RKO (cell line): ENCODE measurements at regions not wholly inside any gene's neighbourhood (a gene's known extent, or its start where the extent isn't known, plus 50 kb on each side); places are given as distances from the start of the nearest gene placed in this dataset.

Experiments used
- DNase-seq: peaks from one replicate; pipeline ENCODE4 v3.0.0-alpha.2; 2016; ENCODE audit warnings: low spot score

- peak; percentile 20 for DNase-seq
Observed at GRCh38 chr4:19711871-19712270, 539.8 kb upstream of the SLIT2 start.

GRCh38 chr4:19707876-19708275 is 543.8 kb upstream of the SLIT2 start:
- no peak for DNase-seq

- DNase-seq = no peak
Observed at GRCh38 chr4:19703391-19703790, 548.3 kb upstream of the SLIT2 start.

- DNase-seq = no peak
Observed at GRCh38 chr4:19700992-19701391, 550.7 kb upstream of the SLIT2 start.

GRCh38 chr4:19698961-19699360 is 552.7 kb upstream of the SLIT2 start:
- DNase-seq = no peak

- DNase-seq = no peak
Observed at GRCh38 chr4:19694812-19695211, 556.9 kb upstream of the SLIT2 start.

GRCh38 chr4:19693936-19694570 is 557.7 kb upstream of the SLIT2 start:
- DNase-seq = no peak

- DNase-seq = no peak
Observed at GRCh38 chr4:19689511-19689910, 562.2 kb upstream of the SLIT2 start.

GRCh38 chr4:19686456-19686855 is 565.2 kb upstream of the SLIT2 start:
- DNase-seq = no peak

- no peak for DNase-seq
Observed at GRCh38 chr4:19684084-19684483, 567.6 kb upstream of the SLIT2 start.

GRCh38 chr4:19683426-19683825 is 568.3 kb upstream of the SLIT2 start:
- DNase-seq = no peak

- DNase-seq = no peak
Observed at GRCh38 chr4:19677211-19677610, 574.5 kb upstream of the SLIT2 start.

GRCh38 chr4:19675172-19675811 is 576.4 kb upstream of the SLIT2 start:
- no peak for DNase-seq

GRCh38 chr4:19659101-19659500 is 592.6 kb upstream of the SLIT2 start:
- DNase-seq = no peak

- DNase-seq = no peak
Observed at GRCh38 chr4:19657856-19658255, 593.8 kb upstream of the SLIT2 start.

GRCh38 chr4:19655666-19656065 is 596.0 kb upstream of the SLIT2 start:
- DNase-seq = no peak

- no peak for DNase-seq
Observed at GRCh38 chr4:19650903-19651864, 600.5 kb upstream of the SLIT2 start.

- DNase-seq = no peak
Observed at GRCh38 chr4:19645589-19645988, 606.1 kb upstream of the SLIT2 start.

GRCh38 chr4:19636451-19636850 is 615.3 kb upstream of the SLIT2 start:
- DNase-seq = no peak

GRCh38 chr4:19631814-19632213 is 619.9 kb upstream of the SLIT2 start:
- no peak for DNase-seq

- no peak for DNase-seq
Observed at GRCh38 chr4:19623866-19624265, 627.8 kb upstream of the SLIT2 start.

GRCh38 chr4:19615086-19615689 is 636.5 kb upstream of the SLIT2 start:
- no peak for DNase-seq

- no peak for DNase-seq
Observed at GRCh38 chr4:19614171-19614570, 637.5 kb upstream of the SLIT2 start.
